ENCODE measurements at regions not wholly inside any gene's neighbourhood (a gene's known extent, or its start where the extent isn't known, plus 50 kb on each side); places are given as distances from the start of the nearest gene placed in this dataset.
A peak's percentile ranks its signal among the peaks of the same experiment; 100 is the strongest.

GRCh38 chr3:104291437-104291851, 1075.3 kb upstream of the ALCAM start:
- no peaks in the 10 kb centered on the region for H3K27me3 ChIP-seq (replicated peaks in 1 of 2; ENCODE audit: control insufficient read depth in 2 of 2, insufficient read depth in 2 of 2, low read length in 1 of 2)
- in situ Hi-C loops (cut with MboI) = loop anchor here (25.0 kb wide), 1 partner anchor 1221 kb away; no protein-coding TSS in a partner anchor
- TF ChIP-seq, protein P1, sequence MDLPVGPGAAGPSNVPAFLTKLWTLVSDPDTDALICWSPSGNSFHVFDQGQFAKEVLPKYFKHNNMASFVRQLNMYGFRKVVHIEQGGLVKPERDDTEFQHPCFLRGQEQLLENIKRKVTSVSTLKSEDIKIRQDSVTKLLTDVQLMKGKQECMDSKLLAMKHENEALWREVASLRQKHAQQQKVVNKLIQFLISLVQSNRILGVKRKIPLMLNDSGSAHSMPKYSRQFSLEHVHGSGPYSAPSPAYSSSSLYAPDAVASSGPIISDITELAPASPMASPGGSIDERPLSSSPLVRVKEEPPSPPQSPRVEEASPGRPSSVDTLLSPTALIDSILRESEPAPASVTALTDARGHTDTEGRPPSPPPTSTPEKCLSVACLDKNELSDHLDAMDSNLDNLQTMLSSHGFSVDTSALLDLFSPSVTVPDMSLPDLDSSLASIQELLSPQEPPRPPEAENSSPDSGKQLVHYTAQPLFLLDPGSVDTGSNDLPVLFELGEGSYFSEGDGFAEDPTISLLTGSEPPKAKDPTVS (IDR thresholded peaks at IDR 0.05; ENCODE audit: low read depth, low read length) = no peak
- TF ChIP-seq SRF (IDR thresholded peaks at IDR 0.05; ENCODE audit: low read depth in 2 of 2, low read length in 2 of 2) (no peak), BHLHE40 (IDR thresholded peaks at IDR 0.05; ENCODE audit: borderline replicate concordance in 1 of 2, low read depth in 2 of 2, low read length in 1 of 2) (no peak), MAX (IDR thresholded peaks at IDR 0.05; ENCODE audit: low read depth, low read length) (no peak), KLF5 (IDR thresholded peaks at IDR 0.05; ENCODE audit: partially characterized antibody) (no peak), RUNX3 (IDR thresholded peaks at IDR 0.05; ENCODE audit: low read length) (no peak), NFYB (IDR thresholded peaks at IDR 0.05; ENCODE audit: insufficient read depth, low read depth, low read length) (no peak), DPF2 (IDR thresholded peaks at IDR 0.05) (no peak), NR2C2 (IDR thresholded peaks at IDR 0.05; ENCODE audit: borderline replicate concordance, control insufficient read depth, insufficient read length, low read depth) (no peak), TARDBP (IDR thresholded peaks at IDR 0.05; ENCODE audit: borderline replicate concordance) (no peak), IKZF1 (conservative IDR thresholded peaks at IDR 0.05) (no peak), GABPA (IDR thresholded peaks at IDR 0.05; ENCODE audit: low read depth) (no peak), LARP7 (IDR thresholded peaks at IDR 0.05) (no peak), CREB1 (IDR thresholded peaks at IDR 0.05; ENCODE audit: low read depth) (no peak), HCFC1 (IDR thresholded peaks at IDR 0.05; ENCODE audit: low read length) (no peak)
- TF ChIP-seq, protein P2, sequence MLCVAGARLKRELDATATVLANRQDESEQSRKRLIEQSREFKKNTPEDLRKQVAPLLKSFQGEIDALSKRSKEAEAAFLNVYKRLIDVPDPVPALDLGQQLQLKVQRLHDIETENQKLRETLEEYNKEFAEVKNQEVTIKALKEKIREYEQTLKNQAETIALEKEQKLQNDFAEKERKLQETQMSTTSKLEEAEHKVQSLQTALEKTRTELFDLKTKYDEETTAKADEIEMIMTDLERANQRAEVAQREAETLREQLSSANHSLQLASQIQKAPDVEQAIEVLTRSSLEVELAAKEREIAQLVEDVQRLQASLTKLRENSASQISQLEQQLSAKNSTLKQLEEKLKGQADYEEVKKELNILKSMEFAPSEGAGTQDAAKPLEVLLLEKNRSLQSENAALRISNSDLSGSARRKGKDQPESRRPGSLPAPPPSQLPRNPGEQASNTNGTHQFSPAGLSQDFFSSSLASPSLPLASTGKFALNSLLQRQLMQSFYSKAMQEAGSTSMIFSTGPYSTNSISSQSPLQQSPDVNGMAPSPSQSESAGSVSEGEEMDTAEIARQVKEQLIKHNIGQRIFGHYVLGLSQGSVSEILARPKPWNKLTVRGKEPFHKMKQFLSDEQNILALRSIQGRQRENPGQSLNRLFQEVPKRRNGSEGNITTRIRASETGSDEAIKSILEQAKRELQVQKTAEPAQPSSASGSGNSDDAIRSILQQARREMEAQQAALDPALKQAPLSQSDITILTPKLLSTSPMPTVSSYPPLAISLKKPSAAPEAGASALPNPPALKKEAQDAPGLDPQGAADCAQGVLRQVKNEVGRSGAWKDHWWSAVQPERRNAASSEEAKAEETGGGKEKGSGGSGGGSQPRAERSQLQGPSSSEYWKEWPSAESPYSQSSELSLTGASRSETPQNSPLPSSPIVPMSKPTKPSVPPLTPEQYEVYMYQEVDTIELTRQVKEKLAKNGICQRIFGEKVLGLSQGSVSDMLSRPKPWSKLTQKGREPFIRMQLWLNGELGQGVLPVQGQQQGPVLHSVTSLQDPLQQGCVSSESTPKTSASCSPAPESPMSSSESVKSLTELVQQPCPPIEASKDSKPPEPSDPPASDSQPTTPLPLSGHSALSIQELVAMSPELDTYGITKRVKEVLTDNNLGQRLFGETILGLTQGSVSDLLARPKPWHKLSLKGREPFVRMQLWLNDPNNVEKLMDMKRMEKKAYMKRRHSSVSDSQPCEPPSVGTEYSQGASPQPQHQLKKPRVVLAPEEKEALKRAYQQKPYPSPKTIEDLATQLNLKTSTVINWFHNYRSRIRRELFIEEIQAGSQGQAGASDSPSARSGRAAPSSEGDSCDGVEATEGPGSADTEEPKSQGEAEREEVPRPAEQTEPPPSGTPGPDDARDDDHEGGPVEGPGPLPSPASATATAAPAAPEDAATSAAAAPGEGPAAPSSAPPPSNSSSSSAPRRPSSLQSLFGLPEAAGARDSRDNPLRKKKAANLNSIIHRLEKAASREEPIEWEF (IDR thresholded peaks at IDR 0.05; ENCODE audit: insufficient replicate concordance, low read depth, low read length) = no peak
- ChIA-PET CTCF (interaction anchor here (0.6 to 2.3 kb wide), 4 partner anchors 9 to 847 kb away, joined by 3 to 9 read pairs (median 4); no protein-coding TSS in a partner anchor), SMC1A (ENCODE audit: uncharacterized antibody, unreplicated experiment) (interaction anchor here (1.3 to 1.5 kb wide), 3 partner anchors 16 to 229 kb away, joined by 4 to 6 read pairs (median 4); no protein-coding TSS in a partner anchor), POLR2A (no interaction called here), RAD21 (ENCODE audit: unreplicated experiment) (interaction anchor here (1.4 kb wide), 1 partner anchor 19 kb away, joined by 3 read pairs; no protein-coding TSS in a partner anchor)
- peak overlapping the region; percentile 21; the same call in 1 of the 2 replicates for H3K9ac ChIP-seq (ENCODE audit: control insufficient read depth, insufficient read depth, low read length)
- no peaks in the 10 kb centered on the region; the same call in 1 of the 3 replicates for H3K9me3 ChIP-seq (replicated peaks; ENCODE audit: control insufficient read depth, insufficient read depth, low read length)
- no peaks in the 10 kb centered on the region for H4K20me1 ChIP-seq (ENCODE audit: control insufficient read depth, insufficient read depth)
- H3K36me3 ChIP-seq (ENCODE audit: control insufficient read depth in 2 of 2, insufficient read depth in 2 of 2, low read length in 1 of 2) = no peaks in the 10 kb centered on the region
- no TSS peak for BruUV-seq (replicated peaks)
- FAIRE-seq (peak; percentile 68), ATAC-seq (peak; percentile 75), DNase-seq (ENCODE audit: low read depth, low spot score) (no peak)
- H2AFZ ChIP-seq (ENCODE audit: control insufficient read depth, low read depth, low read length) = peak overlapping the region; percentile 90
- H3K79me2 ChIP-seq (ENCODE audit: control insufficient read depth, insufficient read depth, low read length) = no peaks in the 10 kb centered on the region
- H3K4me1 ChIP-seq (ENCODE audit: control insufficient read depth, insufficient read depth, low read length) = no peaks in the 10 kb centered on the region
- intact Hi-C loops (cut with micrococcal nuclease; ENCODE audit: unreplicated experiment) = no loop called here
- peak overlapping the region; percentile 76 for H3K4me2 ChIP-seq (ENCODE audit: control insufficient read depth, insufficient read depth)
- peak overlapping the region; percentile 42; the same call in 1 of the 2 replicates for H3K27ac ChIP-seq (ENCODE audit: control insufficient read depth, insufficient read depth)
- 0% methylated on average over 3 of the region's 3 CpGs for WGBS (ENCODE audit: insufficient coverage, insufficient replicate concordance, low lambda C conversion rate, missing lambda C conversion rate)
- H3K4me3 ChIP-seq = peak overlapping the region; percentile 12; the same call in 1 of the 2 replicates
